Hematopoietic multipotent progenitor cell treated with erythropoietin and hydrocortisone succinate and interleukin-3 and kit ligand, for 4 days (in vitro differentiated cells): ENCODE measurements at regions not wholly inside any gene's neighbourhood (a gene's known extent, or its start where the extent isn't known, plus 50 kb on each side); places are given as distances from the start of the nearest gene placed in this dataset.
A peak's percentile ranks its signal among the peaks of the same experiment; 100 is the strongest.

Source experiments
- DNase-seq: peaks from one replicate; pipeline ENCODE4 v3.0.0-alpha.2; 2015

GRCh38 chr16:85350973-85351372 lies 238.7 kb upstream of the CIBAR2 start:
- DNase-seq, result peak; percentile 65

- DNase-seq, result no peak
Measured at GRCh38 chr16:85353013-85353412, 240.7 kb upstream of the CIBAR2 start.

- no peak for DNase-seq
Measured at GRCh38 chr16:85353839-85354685, 241.8 kb upstream of the CIBAR2 start.

GRCh38 chr16:85354686-85355514 lies 242.6 kb upstream of the CIBAR2 start:
- DNase-seq, result no peak

GRCh38 chr16:85355515-85355837 lies 243.2 kb upstream of the CIBAR2 start:
- no peak for DNase-seq

GRCh38 chr16:85356157-85356556 lies 243.9 kb upstream of the CIBAR2 start:
- no peak for DNase-seq

GRCh38 chr16:85357323-85357722 lies 245.1 kb upstream of the CIBAR2 start:
- no peak for DNase-seq

GRCh38 chr16:85357924-85358505 lies 245.7 kb upstream of the CIBAR2 start:
- no peak for DNase-seq

GRCh38 chr16:85358704-85359146 lies 246.5 kb upstream of the CIBAR2 start:
- DNase-seq, result no peak

GRCh38 chr16:85359147-85359822 lies 247.0 kb upstream of the CIBAR2 start:
- DNase-seq, result peak; percentile 92

- no peak for DNase-seq
Measured at GRCh38 chr16:85360323-85361277, 248.3 kb upstream of the CIBAR2 start.

- no peak for DNase-seq
Measured at GRCh38 chr16:85361441-85362118, 249.3 kb upstream of the CIBAR2 start.

- no peak for DNase-seq
Measured at GRCh38 chr16:85362443-85362842, 250.2 kb upstream of the CIBAR2 start.

GRCh38 chr16:85363427-85363826 lies 249.7 kb upstream of the GSE1 start:
- no peak for DNase-seq

GRCh38 chr16:85363881-85364280 lies 249.2 kb upstream of the GSE1 start:
- no peak for DNase-seq

- no peak for DNase-seq
Measured at GRCh38 chr16:85364323-85365040, 248.6 kb upstream of the GSE1 start.

GRCh38 chr16:85365120-85365519 lies 248.0 kb upstream of the GSE1 start:
- DNase-seq, result no peak

GRCh38 chr16:85366031-85366763 lies 246.9 kb upstream of the GSE1 start:
- DNase-seq, result no peak

- no peak for DNase-seq
Measured at GRCh38 chr16:85367485-85367884, 245.6 kb upstream of the GSE1 start.

GRCh38 chr16:85369060-85369459 lies 244.1 kb upstream of the GSE1 start:
- DNase-seq, result no peak
